HCT116 (cell line): ENCODE measurements at regions not wholly inside any gene's neighbourhood (a gene's known extent, or its start where the extent isn't known, plus 50 kb on each side); places are given as distances from the start of the nearest gene placed in this dataset.

Experiments used
- ATAC-seq: fragments of 200-7000 bp; cut with Tn5 transposase; 2 replicates; pipeline ENCODE4 v1.9.1; 2020; ENCODE audit warnings: mild to moderate bottlenecking, moderate library complexity
- BruUV-seq: library from RNA; stranded (reverse); fragments of 400-500 nt; replicated peaks from 2 replicates; lab custom pipeline; 2021; lab: Mats Ljungman, UMichigan
- CTCF ChIA-PET: fragments of 300-600 bp; sonication (Branson Sonifier 250); formaldehyde crosslinking; loops from one replicate; lab custom pipeline; 2021; ENCODE audit warnings: antibody characterized with exemption; lab: Charles Lee
- POLR2A ChIA-PET: fragments of 300-600, 350-600 bp; sonication (Branson Sonifier 250); formaldehyde crosslinking; loops from one replicate; lab custom pipeline; 2021; ENCODE audit warnings: antibody characterized with exemption; lab: Charles Lee
- RAD21 ChIA-PET, 2 experiments: fragments of 300-600 bp; sonication (Branson Sonifier 250); formaldehyde crosslinking; loops; one replicate each; lab custom pipeline; 2023; ENCODE audit warnings: low total read pairs in 2 of 2; ENCODE audit not compliant: uncharacterized antibody in 2 of 2, unreplicated experiment in 2 of 2, low non-redundant PET in 1 of 2; lab: Charles Lee
- DNase-seq: peaks from one replicate; pipeline ENCODE4 v3.0.0-alpha.2; 2010; ENCODE audit warnings: low read depth, low spot score
- H2AFZ ChIP-seq: fragments of 200-600 bp; shearing (Covaris generic), sonication (generic); 2 replicates; pipeline ENCODE4 v1.6.1; 2017; ENCODE audit warnings: low read depth, mixed run types, mixed read lengths, antibody characterized with exemption, low read length; ENCODE audit not compliant: poor library complexity, severe bottlenecking
- H3K27ac ChIP-seq: 2 replicates; pipeline ENCODE4 v1.5.1; 2012; ENCODE audit warnings: low read depth, low read length
- H3K27me3 ChIP-seq: fragments of 200-600 bp; sonication (generic); 2 replicates; pipeline ENCODE4 v1.6.1; 2016; ENCODE audit warnings: mixed run types, low read length, mixed read lengths; ENCODE audit not compliant: insufficient read depth
- H3K36me3 ChIP-seq, 2 experiments: fragments of 200-500 bp in 1 of 2; fragments of 200-600 bp in 1 of 2; sonication (Bioruptor generic) in 1 of 2; sonication (generic) in 1 of 2; 2 replicates each; pipeline versions ENCODE4 v1.5.1 to v1.6.1; 2014 to 2016; ENCODE audit warnings: low read length in 2 of 2, inconsistent platforms in 1 of 2, mixed read lengths in 1 of 2, mixed run types in 1 of 2; ENCODE audit not compliant: insufficient read depth in 2 of 2, control insufficient read depth in 1 of 2
- H3K4me1 ChIP-seq, 2 experiments: fragments of 200-600 bp in 1 of 2; sonication (generic) in 1 of 2; 2 replicates each; pipeline versions ENCODE4 v1.5.1 to v1.6.1; 2012 to 2017; ENCODE audit warnings: low read length in 2 of 2, inconsistent platforms in 1 of 2, mild to moderate bottlenecking in 1 of 2, mixed read lengths in 1 of 2, mixed run types in 1 of 2, moderate library complexity in 1 of 2; ENCODE audit not compliant: insufficient read depth in 2 of 2, control insufficient read depth in 1 of 2
- H3K4me2 ChIP-seq: fragments of 200-600 bp; sonication (generic); 2 replicates; pipeline ENCODE4 v1.6.1; 2017; ENCODE audit warnings: mixed run types, low read length, mixed read lengths
- H3K4me3 ChIP-seq, 2 experiments: fragments of 200-600 bp in 1 of 2; sonication (generic) in 1 of 2; replicated peaks in 1 of 2; 2 replicates each; pipeline ENCODE4 v1.5.1; 2011 to 2016; ENCODE audit warnings: low read length in 2 of 2, control low read depth in 1 of 2, low read depth in 1 of 2, mild to moderate bottlenecking in 1 of 2, mixed read lengths in 1 of 2, mixed run types in 1 of 2
- H3K79me2 ChIP-seq: fragments of 200-600 bp; sonication (generic); 2 replicates; pipeline ENCODE4 v1.6.1; 2017; ENCODE audit warnings: mild to moderate bottlenecking, mixed run types, low read length, moderate library complexity, mixed read lengths; ENCODE audit not compliant: insufficient read depth
- H3K9ac ChIP-seq: fragments of 200-600 bp; sonication (generic); 2 replicates; pipeline ENCODE4 v1.6.1; 2016; ENCODE audit warnings: low read length, mixed read lengths
- H3K9me2 ChIP-seq: fragments of 200-600 bp; sonication (generic), shearing (Covaris generic); 2 replicates; pipeline ENCODE4 v1.6.1; 2017; ENCODE audit warnings: mixed run types, mild to moderate bottlenecking, moderate library complexity; ENCODE audit not compliant: insufficient read depth
- H3K9me3 ChIP-seq, 2 experiments: fragments of 200-500 bp in 1 of 2; fragments of 200-600 bp in 1 of 2; sonication (Bioruptor generic) in 1 of 2; sonication (generic) in 1 of 2; 2 replicates each; pipeline ENCODE4 v1.6.1; 2014 to 2017; ENCODE audit warnings: low read length in 2 of 2, mixed read lengths in 2 of 2, inconsistent platforms in 1 of 2, low read depth in 1 of 2, mild to moderate bottlenecking in 1 of 2, mixed run types in 1 of 2, moderate library complexity in 1 of 2; ENCODE audit not compliant: control insufficient read depth in 1 of 2, insufficient read depth in 1 of 2
- H4K20me1 ChIP-seq: fragments of 200-600 bp; sonication (generic), shearing (Covaris generic); 2 replicates; pipeline ENCODE4 v1.6.1; 2017; ENCODE audit warnings: mixed run types, mild to moderate bottlenecking, moderate library complexity; ENCODE audit not compliant: insufficient read depth
- CEBPB ChIP-seq: IDR thresholded peaks from 2 replicates; pipeline ENCODE4 v1.6.1; 2012; ENCODE audit warnings: low read depth
- ELF1 ChIP-seq: IDR thresholded peaks from 2 replicates; pipeline ENCODE4 v1.6.1; 2012; ENCODE audit warnings: low read depth, borderline replicate concordance
- MAX ChIP-seq: IDR thresholded peaks from 2 replicates; pipeline ENCODE4 v1.6.1; 2012
- SIN3A ChIP-seq: IDR thresholded peaks from 2 replicates; pipeline ENCODE4 v1.6.1; 2012; ENCODE audit warnings: low read depth
- SRF ChIP-seq: IDR thresholded peaks from 2 replicates; pipeline ENCODE4 v1.6.1; 2012; ENCODE audit warnings: low read depth
- TCF7L2 ChIP-seq: IDR thresholded peaks from 2 replicates; pipeline ENCODE4 v1.7.0; 2011; ENCODE audit warnings: borderline replicate concordance, inconsistent platforms; ENCODE audit not compliant: insufficient read depth, insufficient read length; ENCODE audit errors: extremely low read depth
- intact Hi-C: fragments of 100-400 bp; cut with micrococcal nuclease; formaldehyde crosslinking; loops from 2 replicates; pipeline ENCODE4 v1.10.0; 2022

GRCh38 chr14:84042992-84043391 lies 1487.0 kb upstream of the FLRT2 start:
- Histone ChIP-seq H3K9ac (no peak overlapping the region), H3K4me2 (no peak overlapping the region), H3K36me3 (no peaks in the 10 kb centered on the region), H4K20me1 (no peaks in the 10 kb centered on the region), H3K27me3 (no peaks in the 10 kb centered on the region), H2AFZ (no peak overlapping the region), H3K4me3 (no peak overlapping the region), H3K9me2 (no peaks in the 10 kb centered on the region), H3K9me3 (peaks cover 6 to 11% of the 10 kb centered on the region in 2 experiments; a peak in 3 of 4 replicates), H3K27ac (no peak overlapping the region), H3K4me1 (no peaks in the 10 kb centered on the region), H3K79me2 (no peaks in the 10 kb centered on the region)
- CTCF ChIA-PET, result no interaction called here
- ATAC-seq, result no peak
- POLR2A ChIA-PET, result no interaction called here
- BruUV-seq, result no TSS peak
- RAD21 ChIA-PET, result no interaction called here
- DNase-seq, result no peak
- TF ChIP-seq SRF, result no peak
- TF ChIP-seq TCF7L2, result no peak
- no peak for TF ChIP-seq ELF1
- no peak for TF ChIP-seq MAX
- intact Hi-C loops, result no loop called here

- ChIA-PET CTCF (no interaction called here), POLR2A (no interaction called here), RAD21 (no interaction called here)
- Histone ChIP-seq H3K79me2 (no peaks in the 10 kb centered on the region), H3K36me3 (no peaks in the 10 kb centered on the region), H3K27me3 (no peaks in the 10 kb centered on the region), H4K20me1 (no peaks in the 10 kb centered on the region), H2AFZ (no peak overlapping the region), H3K4me1 (no peaks in the 10 kb centered on the region), H3K9ac (no peak overlapping the region), H3K9me2 (no peaks in the 10 kb centered on the region), H3K4me2 (no peak overlapping the region), H3K27ac (no peak overlapping the region), H3K4me3 (no peak overlapping the region), H3K9me3 (peaks cover 5 to 21% of the 10 kb centered on the region in 2 experiments; a peak in 3 of 4 replicates)
- no TSS peak for BruUV-seq
- intact Hi-C loops, result no loop called here
- ATAC-seq (no peak), DNase-seq (no peak)
- no peak for TF ChIP-seq SIN3A
- no peak for TF ChIP-seq CEBPB
Observed at GRCh38 chr14:84064316-84065125, 1465.4 kb upstream of the FLRT2 start.
